ENCODE measurements at regions not wholly inside any gene's neighbourhood (a gene's known extent, or its start where the extent isn't known, plus 50 kb on each side); places are given as distances from the start of the nearest gene placed in this dataset.
"Not testable (repeated sequence)": the region's sequence is repeated elsewhere in the genome, so short reads cannot be mapped to it uniquely, and the experiment has no call there.

- H3K4me3 ChIP-seq (replicated peaks; ENCODE audit: low read depth, low read length); DNase-seq (ENCODE audit: extremely low read depth, low read depth): not testable (repeated sequence)
Measured at GRCh38 chr9:42852133-42852930, 668.9 kb downstream of the SPATA31A6 start.

GRCh38 chr9:42860133-42860532 is 676.7 kb downstream of the SPATA31A6 start:
- DNase-seq (ENCODE audit: extremely low read depth, low read depth); H3K4me3 ChIP-seq (replicated peaks; ENCODE audit: low read depth, low read length): not testable (repeated sequence)

GRCh38 chr9:42862465-42862864 is 679.0 kb downstream of the SPATA31A6 start:
- H3K4me3 ChIP-seq (replicated peaks; ENCODE audit: low read depth, low read length); DNase-seq (ENCODE audit: extremely low read depth, low read depth): not testable (repeated sequence)

Measured in HFF-Myc (cell line).